ENCODE measurements at regions not wholly inside any gene's neighbourhood (a gene's known extent, or its start where the extent isn't known, plus 50 kb on each side); places are given as distances from the start of the nearest gene placed in this dataset.

DNA sequence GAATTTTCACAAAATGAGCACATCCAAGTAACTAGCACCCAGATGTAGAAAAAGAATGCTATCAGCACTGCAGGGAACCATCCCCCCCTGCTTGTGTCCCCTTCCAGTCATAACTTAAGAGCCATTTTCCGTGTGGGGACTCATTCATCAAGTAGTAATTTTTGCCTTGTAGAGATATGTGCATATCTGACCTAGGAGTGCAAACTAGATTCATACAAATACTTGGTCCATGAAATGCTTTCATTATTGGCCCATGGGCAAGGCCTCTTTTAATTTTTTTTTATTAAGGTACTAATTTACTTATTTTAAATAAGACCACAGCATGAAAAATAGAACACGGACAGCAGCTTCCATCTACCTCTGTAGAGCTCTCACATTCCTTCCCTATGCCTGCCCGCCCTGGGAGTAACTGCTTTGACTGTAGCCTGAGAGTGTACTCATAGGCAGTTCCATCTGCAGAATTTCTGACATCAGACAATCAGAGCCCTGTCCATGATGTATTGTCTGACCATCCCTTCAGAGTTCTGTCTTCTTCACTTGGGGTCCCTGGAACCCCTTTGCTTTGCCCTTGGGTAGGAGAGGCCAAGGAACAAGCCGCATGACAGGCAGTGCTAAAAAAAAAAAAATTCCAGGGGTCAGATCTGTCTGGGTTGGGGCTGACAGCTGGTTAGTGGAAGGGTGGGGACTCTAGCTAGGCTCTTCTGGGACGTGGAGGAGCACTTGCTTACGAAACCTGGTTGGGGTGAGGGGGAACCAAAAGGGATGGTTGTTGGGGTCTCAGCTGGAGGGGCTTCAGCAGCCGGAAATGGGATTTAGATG lies 131.7 kb downstream of the C12orf75 start:
- TF ChIP-seq, protein P1, sequence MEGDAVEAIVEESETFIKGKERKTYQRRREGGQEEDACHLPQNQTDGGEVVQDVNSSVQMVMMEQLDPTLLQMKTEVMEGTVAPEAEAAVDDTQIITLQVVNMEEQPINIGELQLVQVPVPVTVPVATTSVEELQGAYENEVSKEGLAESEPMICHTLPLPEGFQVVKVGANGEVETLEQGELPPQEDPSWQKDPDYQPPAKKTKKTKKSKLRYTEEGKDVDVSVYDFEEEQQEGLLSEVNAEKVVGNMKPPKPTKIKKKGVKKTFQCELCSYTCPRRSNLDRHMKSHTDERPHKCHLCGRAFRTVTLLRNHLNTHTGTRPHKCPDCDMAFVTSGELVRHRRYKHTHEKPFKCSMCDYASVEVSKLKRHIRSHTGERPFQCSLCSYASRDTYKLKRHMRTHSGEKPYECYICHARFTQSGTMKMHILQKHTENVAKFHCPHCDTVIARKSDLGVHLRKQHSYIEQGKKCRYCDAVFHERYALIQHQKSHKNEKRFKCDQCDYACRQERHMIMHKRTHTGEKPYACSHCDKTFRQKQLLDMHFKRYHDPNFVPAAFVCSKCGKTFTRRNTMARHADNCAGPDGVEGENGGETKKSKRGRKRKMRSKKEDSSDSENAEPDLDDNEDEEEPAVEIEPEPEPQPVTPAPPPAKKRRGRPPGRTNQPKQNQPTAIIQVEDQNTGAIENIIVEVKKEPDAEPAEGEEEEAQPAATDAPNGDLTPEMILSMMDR (IDR thresholded peaks at IDR 0.05; ENCODE audit: low read depth, low read length, missing control alignments): no peak
- no peak for DNase-seq (ENCODE audit: extremely low read depth, low read depth)
- H3K4me3 ChIP-seq (replicated peaks; ENCODE audit: low read depth, low read length): no peak overlapping the region

DNA sequence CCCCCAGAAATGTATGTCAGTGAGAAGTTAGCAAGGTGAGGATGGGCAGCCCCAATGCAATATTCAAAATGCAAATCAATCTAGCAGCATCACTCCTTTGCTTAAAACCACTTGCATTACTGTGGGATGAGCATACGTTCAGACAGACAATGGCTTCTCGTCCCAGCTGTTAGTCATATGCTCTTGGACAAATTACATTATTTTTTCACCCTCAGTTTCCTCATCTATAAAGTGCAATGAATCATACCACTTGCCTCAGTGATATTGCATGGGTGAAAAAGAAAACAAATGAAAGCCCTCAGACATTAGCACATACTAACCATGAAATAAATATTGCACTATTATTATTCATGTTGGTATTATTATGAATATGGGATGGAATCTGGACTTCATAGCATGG lies 132.3 kb downstream of the C12orf75 start:
- no peak for DNase-seq (ENCODE audit: extremely low read depth, low read depth)
- no peak overlapping the region for H3K4me3 ChIP-seq (replicated peaks; ENCODE audit: low read depth, low read length)
- TF ChIP-seq, protein P1 (IDR thresholded peaks at IDR 0.05; ENCODE audit: low read depth, low read length, missing control alignments): no peak

DNA sequence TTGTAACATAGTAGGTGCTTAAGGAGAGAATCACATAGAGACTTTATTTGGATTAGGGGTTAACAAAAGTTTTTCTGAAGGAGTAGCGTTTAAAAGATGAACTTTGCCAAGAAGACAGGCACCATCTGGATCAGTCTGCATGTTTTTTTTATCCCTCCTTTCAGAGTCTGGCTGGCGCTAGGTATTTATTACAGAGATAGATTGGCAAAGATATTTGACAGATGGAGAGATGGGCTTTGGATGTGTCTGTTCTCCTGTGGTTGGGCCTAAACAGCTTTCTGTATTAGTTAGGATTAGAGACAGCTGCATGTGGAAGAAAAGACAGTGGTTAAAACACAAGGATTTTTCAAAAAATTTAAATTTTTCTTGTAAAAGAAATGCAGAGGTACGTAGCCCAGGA lies 133.9 kb downstream of the C12orf75 start:
- DNase-seq (ENCODE audit: extremely low read depth, low read depth): no peak
- H3K4me3 ChIP-seq (replicated peaks; ENCODE audit: low read depth, low read length): no peak overlapping the region
- TF ChIP-seq, protein P1 (IDR thresholded peaks at IDR 0.05; ENCODE audit: low read depth, low read length, missing control alignments): no peak

DNA sequence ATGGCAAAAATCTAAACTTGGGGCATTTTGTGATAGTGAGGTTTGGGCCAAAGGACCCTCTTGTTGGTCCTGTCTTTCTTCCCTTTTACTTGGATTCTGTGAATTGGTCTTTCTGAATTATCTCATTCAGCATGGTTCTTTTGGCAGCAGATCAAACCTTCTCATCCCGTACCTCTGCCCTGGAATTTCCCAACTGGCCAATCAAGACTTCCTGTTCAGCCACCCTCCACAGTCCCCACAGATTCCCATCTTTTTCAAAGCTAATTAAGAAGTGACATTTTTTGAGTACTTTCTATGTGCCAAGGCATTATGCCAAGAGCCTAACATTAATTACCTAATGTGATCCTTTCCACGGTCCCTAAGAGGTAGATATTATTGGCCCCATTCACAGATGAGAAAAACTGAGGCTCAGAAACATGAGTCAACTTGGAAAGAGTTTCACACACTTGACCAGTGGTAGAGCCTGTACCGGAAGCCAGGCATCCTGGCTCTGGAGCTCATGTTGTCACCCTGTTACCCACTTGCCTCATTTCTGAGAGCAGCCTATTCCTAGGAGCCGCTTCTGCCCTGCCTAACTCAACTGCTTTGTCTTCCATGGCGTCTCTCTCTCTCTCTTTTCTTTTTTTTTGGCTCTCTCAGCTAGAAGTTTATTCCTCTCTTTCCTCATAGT lies 135.9 kb downstream of the C12orf75 start:
- no peak overlapping the region for H3K4me3 ChIP-seq (replicated peaks; ENCODE audit: low read depth, low read length)
- DNase-seq (ENCODE audit: extremely low read depth, low read depth): no peak
- TF ChIP-seq, protein P1 (IDR thresholded peaks at IDR 0.05; ENCODE audit: low read depth, low read length, missing control alignments): no peak

DNA sequence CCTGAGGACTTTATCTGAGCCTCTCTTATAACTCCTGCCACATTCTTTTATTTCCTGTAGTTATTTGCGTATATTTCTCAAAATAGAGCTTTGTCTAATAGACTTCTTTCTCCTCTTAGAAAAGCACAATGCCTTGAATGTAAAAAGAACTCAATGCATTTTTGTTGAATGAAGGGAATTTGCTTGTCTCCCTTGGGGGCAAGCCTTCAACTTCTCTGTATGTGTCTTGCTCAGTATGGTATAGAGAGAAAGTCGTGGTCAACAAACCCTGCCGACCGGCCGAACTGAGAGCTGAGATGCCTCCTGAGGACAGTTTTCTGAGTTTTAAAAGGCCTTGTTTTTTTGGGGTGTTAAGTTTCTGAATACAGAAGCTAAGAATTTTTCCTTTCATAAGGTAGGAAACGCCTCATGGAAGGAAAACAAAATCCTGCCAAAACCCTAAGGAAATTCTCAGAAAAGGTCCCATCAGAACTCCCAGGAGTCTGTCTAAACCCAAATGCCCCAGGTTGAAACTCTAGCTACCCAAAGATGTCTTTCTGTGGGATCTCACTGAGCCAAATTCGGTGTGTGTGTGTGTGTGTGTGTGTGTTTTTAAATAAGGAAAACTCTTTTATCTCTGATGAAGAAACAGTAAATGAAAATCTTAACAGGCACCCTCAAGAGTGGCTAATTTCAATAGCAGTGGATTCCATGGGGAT lies 136.6 kb downstream of the C12orf75 start:
- H3K4me3 ChIP-seq (replicated peaks; ENCODE audit: low read depth, low read length): no peak overlapping the region
- no peak for DNase-seq (ENCODE audit: extremely low read depth, low read depth)
- TF ChIP-seq, protein P1 (IDR thresholded peaks at IDR 0.05; ENCODE audit: low read depth, low read length, missing control alignments): no peak

DNA sequence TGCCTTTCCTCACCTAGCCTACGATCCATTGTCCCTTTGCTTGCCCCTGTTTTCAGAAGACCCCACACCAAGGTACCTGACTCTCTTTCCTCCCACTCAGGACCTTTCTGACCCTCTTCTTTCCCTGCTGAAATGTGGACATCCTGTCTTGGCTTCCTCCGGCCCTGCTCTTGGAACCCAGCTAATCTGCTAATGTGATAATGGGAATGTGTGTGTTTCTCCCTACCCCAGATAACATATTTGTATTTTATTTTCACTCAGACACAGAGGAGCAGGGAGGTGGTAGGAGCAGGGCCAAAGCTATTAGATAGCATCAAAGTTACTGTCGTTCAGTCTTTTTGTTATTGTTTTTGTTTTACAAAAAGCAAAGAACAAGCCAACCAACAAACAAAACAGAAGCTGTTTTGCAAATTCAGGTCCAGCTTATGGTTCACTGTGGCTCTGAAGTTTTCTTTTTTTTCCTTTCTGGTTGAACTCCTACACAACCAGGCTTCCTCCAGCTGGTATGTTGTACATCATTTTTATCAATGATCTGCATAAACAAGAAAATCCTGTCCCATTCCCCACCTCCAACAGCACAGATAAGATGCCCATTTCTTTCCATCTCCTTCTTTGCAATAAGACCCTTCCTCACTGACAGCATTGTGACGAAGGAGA lies 137.3 kb downstream of the C12orf75 start:
- no peak overlapping the region for H3K4me3 ChIP-seq (replicated peaks; ENCODE audit: low read depth, low read length)
- TF ChIP-seq, protein P1 (IDR thresholded peaks at IDR 0.05; ENCODE audit: low read depth, low read length, missing control alignments): no peak
- DNase-seq (ENCODE audit: extremely low read depth, low read depth): no peak
